Mesenchymal stem cell (in vitro differentiated cells and primary cell): ENCODE measurements at regions not wholly inside any gene's neighbourhood (a gene's known extent, or its start where the extent isn't known, plus 50 kb on each side); places are given as distances from the start of the nearest gene placed in this dataset.
A peak's percentile ranks its signal among the peaks of the same experiment; 100 is the strongest.

ENCODE experiments used
- DNase-seq: peaks from one replicate; pipeline ENCODE4 v3.0.0-alpha.2; 2013
- H2AFZ ChIP-seq: one replicate; pipeline ENCODE4 v1.6.1; 2013; ENCODE audit warnings: low read depth, mild to moderate bottlenecking, control low read depth, inconsistent platforms, low read length, moderate library complexity
- H2AK5ac ChIP-seq: 2 replicates; pipeline ENCODE4 v1.6.1; 2013; ENCODE audit warnings: low read length, moderate library complexity, mild to moderate bottlenecking, inconsistent platforms; ENCODE audit not compliant: severe bottlenecking
- H2BK120ac ChIP-seq: one replicate; pipeline ENCODE4 v1.6.1; 2013; ENCODE audit warnings: low read depth, mild to moderate bottlenecking, inconsistent platforms, low read length, moderate library complexity
- H2BK12ac ChIP-seq, 2 experiments: one replicate each; pipeline ENCODE4 v1.6.1; 2013; ENCODE audit warnings: inconsistent platforms in 2 of 2, low read length in 2 of 2, mild to moderate bottlenecking in 2 of 2, moderate library complexity in 2 of 2, control low read depth in 1 of 2
- H2BK15ac ChIP-seq: one replicate; pipeline ENCODE4 v1.6.1; 2013; ENCODE audit warnings: mild to moderate bottlenecking, low read depth, inconsistent platforms; ENCODE audit not compliant: poor library complexity, severe bottlenecking
- H2BK5ac ChIP-seq: 2 replicates; pipeline ENCODE4 v1.6.1; 2013; ENCODE audit warnings: low read depth, mild to moderate bottlenecking, low read length, control low read depth, inconsistent platforms; ENCODE audit not compliant: poor library complexity, severe bottlenecking
- H3K14ac ChIP-seq, 2 experiments: one replicate each; pipeline ENCODE4 v1.6.1; 2013; ENCODE audit warnings: inconsistent platforms in 2 of 2, low read length in 2 of 2, control low read depth in 1 of 2, mild to moderate bottlenecking in 1 of 2, moderate library complexity in 1 of 2
- H3K18ac ChIP-seq, 2 experiments: one replicate each; pipeline ENCODE4 v1.6.1; 2013; ENCODE audit warnings: inconsistent platforms in 2 of 2, low read length in 2 of 2, control low read depth in 1 of 2, low read depth in 1 of 2, mild to moderate bottlenecking in 1 of 2
- H3K23ac ChIP-seq, 2 experiments: one replicate each; pipeline ENCODE4 v1.6.1; 2013; ENCODE audit warnings: inconsistent platforms in 2 of 2, low read length in 2 of 2, mild to moderate bottlenecking in 2 of 2, moderate library complexity in 2 of 2, control low read depth in 1 of 2
- H3K27ac ChIP-seq: 2 replicates; pipeline ENCODE4 v1.5.1; 2013; ENCODE audit warnings: mild to moderate bottlenecking, moderate library complexity, low read length, control low read depth, inconsistent platforms; ENCODE audit not compliant: poor library complexity, severe bottlenecking
- H3K27me3 ChIP-seq, 2 experiments: 2 replicates each; pipeline versions ENCODE4 v1.6.1 to v1.7.0; 2013; ENCODE audit warnings: low read length in 2 of 2, mild to moderate bottlenecking in 2 of 2, moderate library complexity in 2 of 2, control low read depth in 1 of 2, inconsistent platforms in 1 of 2; ENCODE audit not compliant: control insufficient read depth in 1 of 2, insufficient read depth in 1 of 2
- H3K36me3 ChIP-seq, 2 experiments: 2 replicates each; pipeline versions ENCODE4 v1.6.1 to v1.7.0; 2013; ENCODE audit warnings: low read length in 2 of 2, control low read depth in 1 of 2, inconsistent platforms in 1 of 2, low read depth in 1 of 2, mild to moderate bottlenecking in 1 of 2; ENCODE audit not compliant: insufficient read depth in 2 of 2, control insufficient read depth in 1 of 2
- H3K4ac ChIP-seq, 2 experiments: one replicate each; pipeline ENCODE4 v1.6.1; 2013; ENCODE audit warnings: inconsistent platforms in 2 of 2, low read length in 2 of 2, mild to moderate bottlenecking in 2 of 2, moderate library complexity in 2 of 2, control low read depth in 1 of 2, low read depth in 1 of 2
- H3K4me1 ChIP-seq: 2 replicates; pipeline ENCODE4 v1.6.1; 2013; ENCODE audit warnings: low read depth, low read length, control low read depth; ENCODE audit not compliant: control insufficient read depth, insufficient read depth
- H3K4me2 ChIP-seq: 2 replicates; pipeline ENCODE4 v1.6.1; 2013; ENCODE audit warnings: low read length, mild to moderate bottlenecking, inconsistent platforms; ENCODE audit not compliant: poor library complexity, severe bottlenecking
- H3K4me3 ChIP-seq, 2 experiments: 2 replicates each; pipeline versions ENCODE4 v1.5.1 to v1.7.0; 2013; ENCODE audit warnings: low read length in 2 of 2, mild to moderate bottlenecking in 2 of 2, control low read depth in 1 of 2, low read depth in 1 of 2; ENCODE audit not compliant: insufficient read depth in 1 of 2
- H3K79me1 ChIP-seq: replicated peaks from 2 replicates; pipeline ENCODE4 v1.6.1; 2013; ENCODE audit warnings: mild to moderate bottlenecking, control low read depth, low read length, inconsistent platforms; ENCODE audit not compliant: poor library complexity, severe bottlenecking
- H3K9ac ChIP-seq: 2 replicates; pipeline ENCODE4 v1.7.0; 2013; ENCODE audit warnings: mild to moderate bottlenecking, low read length, moderate library complexity
- H3K9me3 ChIP-seq: 2 replicates; pipeline ENCODE4 v1.7.0; 2013; ENCODE audit warnings: mild to moderate bottlenecking, low read length; ENCODE audit not compliant: control insufficient read depth
- H4K8ac ChIP-seq: one replicate; pipeline ENCODE4 v1.6.1; 2013; ENCODE audit warnings: inconsistent platforms, mild to moderate bottlenecking, low read length, moderate library complexity
- H4K91ac ChIP-seq: one replicate; pipeline ENCODE4 v1.6.1; 2013; ENCODE audit warnings: mild to moderate bottlenecking, low read length, inconsistent platforms
- whole genome bisulfite sequencing: methylation state at CpG from one replicate; pipeline ENCODE4 v1.1.7; 2013; ENCODE audit warnings: mixed read lengths; 5-methylcytosine and 5-hydroxymethylcytosine counted together

DNA sequence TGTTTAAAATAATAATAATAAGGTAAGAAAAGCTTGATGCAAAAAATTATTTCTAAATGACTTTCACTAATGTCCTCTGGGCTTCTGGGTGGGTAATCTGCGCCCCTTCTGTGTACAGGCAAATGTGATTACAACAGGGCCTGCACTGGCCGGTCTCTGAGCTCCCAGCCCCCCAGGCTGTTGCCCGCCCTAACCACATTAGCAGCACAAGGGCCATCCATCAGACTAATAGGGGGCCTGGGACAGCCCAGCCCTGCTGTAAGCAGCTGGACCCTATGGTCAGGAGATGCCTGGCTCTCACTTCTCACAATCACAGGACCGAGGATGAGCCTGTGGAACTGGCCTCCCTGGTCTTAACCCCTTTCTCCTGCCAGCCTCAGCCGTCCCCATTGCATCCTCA is 388.4 kb downstream of the BUD13 start:
- Histone ChIP-seq H2BK120ac (no peak overlapping the region), H3K4me3 (no peak overlapping the region), H4K91ac (no peak overlapping the region), H3K18ac (no peak overlapping the region), H3K4me2 (no peak overlapping the region), H2BK5ac (no peak overlapping the region), H3K4ac (no peak overlapping the region), H2AFZ (no peak overlapping the region), H3K14ac (no peak overlapping the region), H2BK12ac (no peak overlapping the region), H3K27me3 (no peaks in the 10 kb centered on the region), H3K27ac (no peak overlapping the region), H3K36me3 (no peaks in the 10 kb centered on the region), H4K8ac (no peak overlapping the region), H3K9me3 (no peaks in the 10 kb centered on the region), H3K9ac (no peak overlapping the region), H3K23ac (no peak overlapping the region), H3K79me1 (no peaks in the 10 kb centered on the region), H3K4me1 (no peaks in the 10 kb centered on the region), H2AK5ac (no peak overlapping the region), H2BK15ac (no peak overlapping the region)
- WGBS: 31% methylated on average over 3 of the region's 5 CpGs
- no peak for DNase-seq

DNA sequence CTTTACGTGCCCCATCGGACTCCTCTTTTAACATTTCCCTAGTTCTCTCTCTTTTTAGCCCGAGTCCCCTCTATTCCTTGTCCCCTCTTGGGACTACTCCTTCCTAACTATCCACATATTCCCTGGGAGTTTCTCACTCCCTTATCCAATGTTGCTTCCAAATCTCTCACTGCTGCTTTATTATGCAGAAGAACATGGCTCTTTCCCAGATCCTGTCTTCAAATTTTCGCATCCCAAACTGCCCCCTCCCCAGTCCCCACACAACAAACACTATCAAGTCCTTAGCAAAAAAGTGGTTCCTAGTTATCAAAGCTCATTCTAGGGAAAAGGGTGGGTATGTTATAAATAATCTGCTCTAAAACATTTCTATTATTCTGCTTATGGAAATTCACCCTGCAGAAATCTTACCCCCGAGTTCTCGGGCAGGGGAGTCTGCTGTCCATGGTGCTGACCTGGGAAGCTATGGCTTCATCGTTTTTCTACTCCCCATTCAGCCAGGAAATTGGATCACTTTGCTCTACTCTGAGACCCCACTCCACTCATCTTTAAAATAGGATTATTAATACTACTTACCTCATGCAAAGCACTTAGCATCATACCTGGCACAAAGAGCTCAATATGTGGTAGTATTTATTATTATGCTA is 393.5 kb downstream of the BUD13 start:
- no peak overlapping the region for H3K4me3 ChIP-seq
- H3K9ac ChIP-seq: no peak overlapping the region
- H3K4me2 ChIP-seq: no peak overlapping the region
- no peaks in the 10 kb centered on the region for H3K36me3 ChIP-seq
- no peak overlapping the region for H3K14ac ChIP-seq
- H4K8ac ChIP-seq: no peak overlapping the region
- no peak overlapping the region for H2BK12ac ChIP-seq
- no peak overlapping the region for H2BK15ac ChIP-seq
- WGBS: 47% methylated on average over 7 of the region's 7 CpGs
- H3K9me3 ChIP-seq: no peaks in the 10 kb centered on the region
- no peak overlapping the region for H2AFZ ChIP-seq
- H3K23ac ChIP-seq: no peak overlapping the region
- no peak overlapping the region for H2BK120ac ChIP-seq
- H3K4me1 ChIP-seq: no peaks in the 10 kb centered on the region
- no peak overlapping the region for H2AK5ac ChIP-seq
- no peak overlapping the region for H2BK5ac ChIP-seq
- no peaks in the 10 kb centered on the region for H3K79me1 ChIP-seq
- no peak overlapping the region for H4K91ac ChIP-seq
- no peak overlapping the region for H3K18ac ChIP-seq
- no peak overlapping the region for H3K27ac ChIP-seq
- DNase-seq: peak; percentile 1
- no peak overlapping the region for H3K4ac ChIP-seq
- H3K27me3 ChIP-seq: peaks cover 0 to 2% of the 10 kb centered on the region in 2 experiments

DNA sequence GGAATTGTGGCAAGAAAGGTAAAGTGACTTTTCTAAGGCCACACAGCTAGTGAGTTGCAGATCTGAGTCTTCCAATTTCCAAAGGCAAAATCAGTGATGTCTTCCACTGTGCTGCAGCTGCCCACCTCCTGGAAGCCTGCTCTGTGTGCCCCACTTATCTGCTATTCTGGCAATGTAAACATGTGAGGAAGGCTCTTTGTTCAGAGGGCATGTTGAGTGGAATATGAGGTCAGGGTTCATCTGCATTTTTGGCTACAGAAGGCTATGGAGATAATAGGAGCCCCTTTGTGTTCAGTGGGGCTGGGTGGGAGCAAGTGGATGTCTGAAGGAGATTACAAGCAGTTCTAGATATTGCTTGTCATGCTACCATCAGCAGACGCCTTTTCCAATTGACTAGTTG is 396.2 kb downstream of the BUD13 start:
- Histone ChIP-seq H3K4me2 (no peak overlapping the region), H3K4ac (no peak overlapping the region), H3K79me1 (no peaks in the 10 kb centered on the region), H2BK15ac (no peak overlapping the region), H3K36me3 (no peaks in the 10 kb centered on the region), H2BK12ac (no peak overlapping the region), H3K9ac (no peak overlapping the region), H3K9me3 (no peaks in the 10 kb centered on the region), H3K4me1 (no peaks in the 10 kb centered on the region), H3K23ac (no peak overlapping the region), H2BK120ac (no peak overlapping the region), H3K14ac (no peak overlapping the region), H3K18ac (no peak overlapping the region), H2BK5ac (no peak overlapping the region), H3K27ac (no peak overlapping the region), H3K4me3 (no peak overlapping the region), H4K8ac (no peak overlapping the region), H4K91ac (no peak overlapping the region), H3K27me3 (peaks cover 0 to 6% of the 10 kb centered on the region in 2 experiments), H2AK5ac (no peak overlapping the region), H2AFZ (no peak overlapping the region)
- 77% methylated on average over 1 of the region's 1 CpG for WGBS
- no peak for DNase-seq

DNA sequence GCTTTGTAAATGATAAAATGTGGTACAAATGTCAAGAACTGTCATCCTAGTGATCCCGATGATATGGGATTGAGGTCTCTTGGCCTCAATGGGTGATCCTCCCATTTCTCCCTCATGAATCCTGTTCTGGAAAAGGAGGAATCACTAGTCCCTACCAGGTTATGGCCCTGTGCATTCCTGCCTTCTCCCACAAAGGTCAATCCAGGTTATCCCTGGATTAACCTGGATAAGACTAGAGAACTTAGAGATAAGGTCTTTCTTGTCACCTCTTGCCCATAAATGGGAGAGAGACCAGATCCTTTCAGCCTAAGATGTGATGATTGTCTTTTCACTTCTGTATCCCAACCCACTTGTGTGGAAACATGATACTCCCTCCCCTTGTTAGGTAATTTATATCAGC is 396.7 kb downstream of the BUD13 start:
- Histone ChIP-seq H3K79me1 (no peaks in the 10 kb centered on the region), H3K9ac (no peak overlapping the region), H4K8ac (no peak overlapping the region), H3K4me3 (no peak overlapping the region), H2BK120ac (no peak overlapping the region), H3K4ac (no peak overlapping the region), H3K9me3 (no peaks in the 10 kb centered on the region), H3K18ac (no peak overlapping the region), H2AK5ac (no peak overlapping the region), H4K91ac (no peak overlapping the region), H3K4me2 (no peak overlapping the region), H3K23ac (no peak overlapping the region), H3K4me1 (no peaks in the 10 kb centered on the region), H3K36me3 (no peaks in the 10 kb centered on the region), H3K14ac (no peak overlapping the region), H2AFZ (no peak overlapping the region), H3K27ac (no peak overlapping the region), H2BK5ac (no peak overlapping the region), H3K27me3 (peaks cover 0 to 6% of the 10 kb centered on the region in 2 experiments), H2BK15ac (no peak overlapping the region), H2BK12ac (no peak overlapping the region)
- 100% methylated on average over 1 of the region's 1 CpG for WGBS
- no peak for DNase-seq
